ENCODE measurements at regions not wholly inside any gene's neighbourhood (a gene's known extent, or its start where the extent isn't known, plus 50 kb on each side); places are given as distances from the start of the nearest gene placed in this dataset.

DNA sequence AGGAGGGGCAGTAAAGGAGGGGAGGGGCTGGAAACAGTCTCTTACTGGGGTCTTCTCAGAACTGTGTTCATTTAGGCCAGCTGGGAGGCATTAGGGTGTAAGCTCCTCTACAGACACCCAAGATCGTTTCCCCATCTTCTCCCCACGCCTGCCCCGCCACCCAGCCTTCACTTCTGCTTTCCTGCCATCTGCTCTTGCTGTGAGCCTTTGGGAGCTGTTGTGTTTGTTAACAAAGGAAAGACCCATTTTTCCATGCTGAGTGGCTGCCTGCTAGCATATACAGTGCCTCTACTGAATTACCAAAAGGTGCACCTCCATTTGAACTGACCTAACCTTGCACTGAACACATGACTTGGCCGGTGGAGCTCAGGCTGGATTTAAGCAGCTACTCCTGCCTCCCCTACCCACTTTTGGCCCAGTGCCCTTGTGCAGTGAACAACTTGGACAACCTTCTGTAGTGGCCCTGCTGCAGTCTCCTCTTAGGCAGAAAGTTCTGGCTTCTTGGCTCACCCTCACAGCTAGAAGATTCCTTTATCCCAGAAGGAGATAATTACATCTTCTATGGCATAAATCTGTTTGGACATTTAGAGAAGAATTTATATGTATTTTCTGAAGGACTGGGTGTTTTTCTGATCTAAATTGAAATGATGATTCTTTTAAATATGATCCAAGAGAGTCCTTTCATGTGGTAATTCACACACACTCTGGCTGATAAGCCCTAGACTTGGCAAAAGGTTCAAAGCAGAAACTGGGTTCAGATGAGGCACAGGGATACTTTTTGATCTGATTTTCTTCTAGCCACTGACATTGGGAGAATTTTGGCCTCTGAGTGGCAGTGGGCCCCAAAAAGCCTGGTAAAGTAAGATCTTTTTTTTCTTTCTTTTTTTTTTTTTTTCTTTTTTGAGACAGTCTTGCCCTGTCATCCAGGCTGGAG, 81.9 kb upstream of the HNF1B start:
- Mint-ChIP-seq H3K9me3 (ENCODE audit: insufficient read depth) (no peaks in the 10 kb centered on the region), H3K27ac (peak overlapping the region; percentile 3), H3K27me3 (peaks cover 5% of the 10 kb centered on the region), H3K4me1 (peaks cover 69% of the 10 kb centered on the region), H3K4me3 (no peak overlapping the region)
- intact Hi-C loops (cut with micrococcal nuclease): loop anchor here (2.0 kb wide), 1 partner anchor 18 kb away; no protein-coding TSS in a partner anchor
- Histone ChIP-seq H3K27me3 (replicated peaks in 1 of 4; ENCODE audit: control extremely low read depth in 1 of 4, control insufficient read depth in 3 of 4, insufficient read depth in 4 of 4, low read length in 3 of 4) (peaks cover 0 to 3% (median 0%) of the 10 kb centered on the region in 4 experiments), H3K9me3 (ENCODE audit: control extremely low read depth in 1 of 3, control insufficient read depth in 2 of 3, insufficient read depth in 1 of 3, low read length in 2 of 3) (no peaks in the 10 kb centered on the region), H3K36me3 (replicated peaks in 1 of 2; ENCODE audit: control extremely low read depth in 1 of 2, control insufficient read depth in 1 of 2, extremely low read depth in 1 of 2, insufficient read depth in 2 of 2, low read length in 1 of 2) (no peaks in the 10 kb centered on the region), H3K27ac (ENCODE audit: low read length in 2 of 2) (no peak overlapping the region), H3K9ac (ENCODE audit: low read length) (no peak overlapping the region), H3K79me2 (ENCODE audit: control insufficient read depth, insufficient read depth, low read length) (no peaks in the 10 kb centered on the region), H3K4me1 (ENCODE audit: control insufficient read depth in 2 of 2, insufficient read depth in 2 of 2, low read length in 2 of 2) (peaks cover 63 to 71% of the 10 kb centered on the region in 2 donors), H3K4me3 (ENCODE audit: control extremely low read depth in 1 of 5, extremely low read depth in 1 of 5, insufficient read depth in 1 of 5, low read depth in 2 of 5, low read length in 4 of 5) (no peak overlapping the region), H3K4me2 (replicated peaks; ENCODE audit: low read depth, low read length, poor library complexity, severe bottlenecking) (peak overlapping the region; percentile 20), H4K20me1 (ENCODE audit: control insufficient read depth, insufficient read depth, low read length, poor library complexity, severe bottlenecking) (no peaks in the 10 kb centered on the region), H2AFZ (ENCODE audit: insufficient read depth, low read depth, low read length, poor library complexity, severe bottlenecking) (no peak overlapping the region)
- TF ChIP-seq EZH2 (IDR thresholded peaks at IDR 0.05; ENCODE audit: borderline replicate concordance, insufficient read depth, low read depth, low read length, poor library complexity, severe bottlenecking): no peak
- TF ChIP-seq, protein P1, sequence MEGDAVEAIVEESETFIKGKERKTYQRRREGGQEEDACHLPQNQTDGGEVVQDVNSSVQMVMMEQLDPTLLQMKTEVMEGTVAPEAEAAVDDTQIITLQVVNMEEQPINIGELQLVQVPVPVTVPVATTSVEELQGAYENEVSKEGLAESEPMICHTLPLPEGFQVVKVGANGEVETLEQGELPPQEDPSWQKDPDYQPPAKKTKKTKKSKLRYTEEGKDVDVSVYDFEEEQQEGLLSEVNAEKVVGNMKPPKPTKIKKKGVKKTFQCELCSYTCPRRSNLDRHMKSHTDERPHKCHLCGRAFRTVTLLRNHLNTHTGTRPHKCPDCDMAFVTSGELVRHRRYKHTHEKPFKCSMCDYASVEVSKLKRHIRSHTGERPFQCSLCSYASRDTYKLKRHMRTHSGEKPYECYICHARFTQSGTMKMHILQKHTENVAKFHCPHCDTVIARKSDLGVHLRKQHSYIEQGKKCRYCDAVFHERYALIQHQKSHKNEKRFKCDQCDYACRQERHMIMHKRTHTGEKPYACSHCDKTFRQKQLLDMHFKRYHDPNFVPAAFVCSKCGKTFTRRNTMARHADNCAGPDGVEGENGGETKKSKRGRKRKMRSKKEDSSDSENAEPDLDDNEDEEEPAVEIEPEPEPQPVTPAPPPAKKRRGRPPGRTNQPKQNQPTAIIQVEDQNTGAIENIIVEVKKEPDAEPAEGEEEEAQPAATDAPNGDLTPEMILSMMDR (IDR thresholded peaks at IDR 0.05): no peak
- WGBS (ENCODE audit: insufficient coverage): 10% methylated on average over 2 of the region's 4 CpGs
- ATAC-seq (ENCODE audit: low read depth) (peak; percentile 52), DNase-seq (peak; percentile 66)
- POLR2A ChIA-PET: interaction anchor here (0.6 kb wide), 1 partner anchor 52 kb away, joined by 6 read pairs; no protein-coding TSS in a partner anchor
- CTCF ChIA-PET: interaction anchor here (1.2 to 1.5 kb wide), 4 partner anchors 11 to 124 kb away, joined by 3 to 8 read pairs (median 4); no protein-coding TSS in a partner anchor

DNA sequence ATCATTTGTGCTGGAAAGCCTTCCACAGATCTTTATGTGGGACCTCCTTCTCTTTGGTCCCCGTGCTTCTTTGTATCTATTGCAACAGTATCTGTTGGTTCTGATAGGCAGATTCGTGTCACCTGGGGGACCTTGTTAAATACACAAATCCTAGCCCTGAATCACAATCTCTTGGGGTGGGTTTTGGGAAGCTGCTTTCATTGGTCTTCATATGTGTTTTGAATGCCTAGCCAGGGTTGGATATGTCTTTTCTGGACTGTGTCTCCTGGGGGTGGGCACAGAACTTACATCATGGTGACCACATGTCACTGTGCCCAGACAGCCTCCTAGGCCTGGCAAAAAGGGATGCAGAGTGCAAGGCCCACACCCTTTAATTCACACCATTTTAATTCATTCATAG, 81.0 kb upstream of the HNF1B start:
- H3K79me2 ChIP-seq (ENCODE audit: control insufficient read depth, insufficient read depth, low read length): no peaks in the 10 kb centered on the region
- H3K4me1 Mint-ChIP-seq: peaks cover 69% of the 10 kb centered on the region
- peak overlapping the region; percentile 20 for H3K4me2 ChIP-seq (replicated peaks; ENCODE audit: low read depth, low read length, poor library complexity, severe bottlenecking)
- no peak overlapping the region for H3K27ac ChIP-seq (ENCODE audit: low read length in 2 of 2)
- no peak for ATAC-seq (ENCODE audit: low read depth)
- ChIA-PET POLR2A (no interaction called here), CTCF (interaction anchor here (1.2 to 1.5 kb wide), 4 partner anchors 10 to 123 kb away, joined by 3 to 8 read pairs (median 4); no protein-coding TSS in a partner anchor)
- intact Hi-C loops (cut with micrococcal nuclease): loop anchor here (2.0 kb wide), 1 partner anchor 19 kb away; no protein-coding TSS in a partner anchor
- H3K9me3 ChIP-seq (ENCODE audit: control extremely low read depth in 1 of 3, control insufficient read depth in 2 of 3, insufficient read depth in 1 of 3, low read length in 2 of 3): no peaks in the 10 kb centered on the region
- H3K27me3 Mint-ChIP-seq: no peaks in the 10 kb centered on the region
- no peaks in the 10 kb centered on the region for H3K9me3 Mint-ChIP-seq (ENCODE audit: insufficient read depth)
- no peak for DNase-seq
- no peaks in the 10 kb centered on the region for H4K20me1 ChIP-seq (ENCODE audit: control insufficient read depth, insufficient read depth, low read length, poor library complexity, severe bottlenecking)
- no peaks in the 10 kb centered on the region for H3K36me3 ChIP-seq (replicated peaks in 1 of 2; ENCODE audit: control extremely low read depth in 1 of 2, control insufficient read depth in 1 of 2, extremely low read depth in 1 of 2, insufficient read depth in 2 of 2, low read length in 1 of 2)
- no peak overlapping the region for H3K9ac ChIP-seq (ENCODE audit: low read length)
- no peak overlapping the region for H3K4me3 ChIP-seq (ENCODE audit: control extremely low read depth in 1 of 5, extremely low read depth in 1 of 5, insufficient read depth in 1 of 5, low read depth in 2 of 5, low read length in 4 of 5)
- no peaks in the 10 kb centered on the region for H3K27me3 ChIP-seq (replicated peaks in 1 of 4; ENCODE audit: control extremely low read depth in 1 of 4, control insufficient read depth in 3 of 4, insufficient read depth in 4 of 4, low read length in 3 of 4)
- H3K4me3 Mint-ChIP-seq: peak overlapping the region; percentile 9
- H3K27ac Mint-ChIP-seq: peak overlapping the region; percentile 22
- H2AFZ ChIP-seq (ENCODE audit: insufficient read depth, low read depth, low read length, poor library complexity, severe bottlenecking): no peak overlapping the region
- TF ChIP-seq, protein P1 (IDR thresholded peaks at IDR 0.05): no peak
- TF ChIP-seq EZH2 (IDR thresholded peaks at IDR 0.05; ENCODE audit: borderline replicate concordance, insufficient read depth, low read depth, low read length, poor library complexity, severe bottlenecking): no peak
- 80% methylated on average over 1 of the region's 2 CpGs for WGBS (ENCODE audit: insufficient coverage)
- H3K4me1 ChIP-seq (ENCODE audit: control insufficient read depth in 2 of 2, insufficient read depth in 2 of 2, low read length in 2 of 2): peaks cover 66 to 77% of the 10 kb centered on the region in 2 donors
